Choroid plexus epithelial cell (primary cell): ENCODE measurements at regions not wholly inside any gene's neighbourhood (a gene's known extent, or its start where the extent isn't known, plus 50 kb on each side); places are given as distances from the start of the nearest gene placed in this dataset.

ENCODE experiments used
- DNase-seq: peaks from one replicate; pipeline ENCODE4 v3.0.0-alpha.2; 2010; ENCODE audit warnings: low read depth
- H3K4me3 ChIP-seq: 2 replicates; pipeline ENCODE4 v1.5.1; 2011; ENCODE audit warnings: low read depth, mild to moderate bottlenecking, control low read depth, low read length, moderate library complexity
- CTCF ChIP-seq: conservative IDR thresholded peaks from 2 replicates; pipeline ENCODE4 v1.5.1; 2011; ENCODE audit warnings: low read depth, mild to moderate bottlenecking, control low read depth, inconsistent platforms, low read length, moderate library complexity

GRCh38 chr17:15051933-15052332 is 213.2 kb downstream of the PMP22 start:
- DNase-seq = no peak
- TF ChIP-seq CTCF = no peak
- H3K4me3 ChIP-seq = no peak overlapping the region

GRCh38 chr17:15049795-15050160 is 215.3 kb downstream of the PMP22 start:
- no peak for DNase-seq
- no peak overlapping the region for H3K4me3 ChIP-seq
- no peak for TF ChIP-seq CTCF

GRCh38 chr17:15048933-15049794 is 216.0 kb downstream of the PMP22 start:
- no peak overlapping the region for H3K4me3 ChIP-seq
- TF ChIP-seq CTCF = no peak
- DNase-seq = no peak

GRCh38 chr17:15048381-15048780 is 216.7 kb downstream of the PMP22 start:
- DNase-seq = peak; percentile 38

GRCh38 chr17:15042311-15042710 is 222.8 kb downstream of the PMP22 start:
- TF ChIP-seq CTCF = no peak
- DNase-seq = peak; percentile 4
- no peak overlapping the region for H3K4me3 ChIP-seq

More at GRCh38 chr17:15048381-15048780, 216.7 kb downstream of the PMP22 start:
- peak; percentile 46 for TF ChIP-seq CTCF
- no peak overlapping the region for H3K4me3 ChIP-seq

GRCh38 chr17:15039366-15039765 is 225.8 kb downstream of the PMP22 start:
- DNase-seq = no peak
- no peak overlapping the region for H3K4me3 ChIP-seq
- no peak for TF ChIP-seq CTCF

- no peak for TF ChIP-seq CTCF
- DNase-seq = peak; percentile 29
- H3K4me3 ChIP-seq = no peak overlapping the region
Measured at GRCh38 chr17:15038656-15039055, 226.5 kb downstream of the PMP22 start.
